CD14-positive monocyte (primary cell): ENCODE measurements at regions not wholly inside any gene's neighbourhood (a gene's known extent, or its start where the extent isn't known, plus 50 kb on each side); places are given as distances from the start of the nearest gene placed in this dataset.

Experiments
- DNase-seq, 3 donors: peaks; one replicate each; pipeline ENCODE4 v3.0.0-alpha.2; 2011 to 2022
- H2AFZ ChIP-seq: 2 replicates; pipeline ENCODE4 v1.6.0; 2012; ENCODE audit warnings: mild to moderate bottlenecking, low read depth, low read length, inconsistent platforms; ENCODE audit not compliant: insufficient read depth, poor library complexity, severe bottlenecking
- H3K27ac ChIP-seq, 2 donors: 1 replicate in 1 of 2; 2 replicates in 1 of 2; pipeline ENCODE4 v1.5.1; 2012 to 2013; ENCODE audit warnings: low read length in 2 of 2, control low read depth in 1 of 2, inconsistent platforms in 1 of 2, low read depth in 1 of 2, mild to moderate bottlenecking in 1 of 2
- H3K27me3 ChIP-seq, 2 donors: one replicate each; pipeline versions ENCODE4 v1.6.0 to v1.6.1; 2011 to 2013; ENCODE audit warnings: low read length in 2 of 2; ENCODE audit not compliant: control insufficient read depth in 2 of 2, insufficient read depth in 2 of 2
- H3K36me3 ChIP-seq, 2 donors: replicated peaks in 1 of 2; 1 replicate in 1 of 2; 2 replicates in 1 of 2; pipeline versions ENCODE4 v1.5.1 to v1.6.1; 2012 to 2013; ENCODE audit warnings: low read length in 2 of 2, control low read depth in 1 of 2, inconsistent platforms in 1 of 2, mild to moderate bottlenecking in 1 of 2; ENCODE audit not compliant: insufficient read depth in 2 of 2, control insufficient read depth in 1 of 2
- H3K4me1 ChIP-seq, 2 donors: 1 replicate in 1 of 2; 2 replicates in 1 of 2; pipeline versions ENCODE4 v1.5.1 to v1.6.1; 2012 to 2013; ENCODE audit warnings: low read length in 2 of 2, control low read depth in 1 of 2, inconsistent platforms in 1 of 2, mild to moderate bottlenecking in 1 of 2, moderate library complexity in 1 of 2; ENCODE audit not compliant: insufficient read depth in 2 of 2, control insufficient read depth in 1 of 2
- H3K4me2 ChIP-seq: replicated peaks from 2 replicates; pipeline ENCODE3; 2012; ENCODE audit warnings: low read length, moderate library complexity, mild to moderate bottlenecking; ENCODE audit not compliant: poor library complexity, severe bottlenecking; ENCODE audit errors: extremely low read depth
- H3K4me3 ChIP-seq, 3 experiments: fragments of 200-600 bp in 1 of 3; sonication (generic) in 1 of 3; replicated peaks in 1 of 3; 1 replicate in 2 of 3; 2 replicates in 1 of 3; pipeline ENCODE4 v1.5.1; 2011 to 2013; ENCODE audit warnings: low read length in 3 of 3, mild to moderate bottlenecking in 3 of 3, control low read depth in 2 of 3, low read depth in 2 of 3, inconsistent platforms in 1 of 3, moderate library complexity in 1 of 3
- H3K79me2 ChIP-seq: 2 replicates; pipeline ENCODE4 v1.6.0; 2012; ENCODE audit warnings: mild to moderate bottlenecking, control low read depth, inconsistent platforms, low read length, moderate library complexity; ENCODE audit not compliant: insufficient read depth
- H3K9ac ChIP-seq: 2 replicates; pipeline ENCODE4 v1.6.0; 2017; ENCODE audit warnings: low read length, mild to moderate bottlenecking; ENCODE audit not compliant: insufficient read depth, poor library complexity, severe bottlenecking
- H3K9me3 ChIP-seq, 2 donors: replicated peaks in 1 of 2; 1 replicate in 1 of 2; 2 replicates in 1 of 2; pipeline versions ENCODE4 v1.5.1 to v1.6.1; 2012 to 2013; ENCODE audit warnings: low read length in 2 of 2, control low read depth in 1 of 2; ENCODE audit not compliant: control insufficient read depth in 1 of 2, insufficient read depth in 1 of 2
- H4K20me1 ChIP-seq: 2 replicates; pipeline ENCODE4 v1.6.0; 2012; ENCODE audit warnings: mild to moderate bottlenecking, low read length, control low read depth, moderate library complexity; ENCODE audit not compliant: insufficient read depth
- H3K27ac Mint-ChIP-seq, 7 donors: one replicate each; pipeline ENCODE4 v1.8.0; 2020; ENCODE audit warnings: mild to moderate bottlenecking in 7 of 7, mixed read lengths in 7 of 7, moderate library complexity in 6 of 7, inconsistent platforms in 2 of 7
- H3K27me3 Mint-ChIP-seq, 3 donors: one replicate each; pipeline ENCODE4 v1.8.0; 2021 to 2022; ENCODE audit warnings: low read depth in 3 of 3, mild to moderate bottlenecking in 3 of 3, mixed read lengths in 3 of 3, moderate library complexity in 3 of 3, inconsistent platforms in 1 of 3
- H3K36me3 Mint-ChIP-seq, 2 donors: one replicate each; pipeline ENCODE4 v1.8.0; 2020; ENCODE audit warnings: mixed read lengths in 2 of 2, inconsistent platforms in 1 of 2, mild to moderate bottlenecking in 1 of 2
- H3K4me1 Mint-ChIP-seq: one replicate; pipeline ENCODE4 v1.8.0; 2020; ENCODE audit warnings: mild to moderate bottlenecking, mixed read lengths
- H3K4me3 Mint-ChIP-seq, 2 donors: one replicate each; pipeline ENCODE4 v1.8.0; 2020; ENCODE audit warnings: mild to moderate bottlenecking in 2 of 2, mixed read lengths in 2 of 2, moderate library complexity in 1 of 2
- H3K9me3 Mint-ChIP-seq, 7 donors: one replicate each; pipeline ENCODE4 v1.8.0; 2020 to 2022; ENCODE audit warnings: mixed read lengths in 7 of 7, mild to moderate bottlenecking in 6 of 7, moderate library complexity in 6 of 7, inconsistent platforms in 2 of 7
- CTCF ChIP-seq: fragments of 200-600 bp; IDR thresholded peaks from one replicate; pipeline ENCODE4 v1.8.0; 2022; ENCODE audit warnings: antibody characterized with exemption, mild to moderate bottlenecking
- WGBS: methylation state at CpG from one replicate; pipeline ENCODE4 v1.1.5; 2013; ENCODE audit warnings: missing lambda C conversion rate; ENCODE audit not compliant: insufficient coverage; 5-methylcytosine and 5-hydroxymethylcytosine counted together
- intact Hi-C, 2 donors: fragments of 100-400 bp; cut with micrococcal nuclease; formaldehyde crosslinking; loops; one replicate each; pipeline versions ENCODE4 v1.15.0 to v1.15.1; 2023

DNA sequence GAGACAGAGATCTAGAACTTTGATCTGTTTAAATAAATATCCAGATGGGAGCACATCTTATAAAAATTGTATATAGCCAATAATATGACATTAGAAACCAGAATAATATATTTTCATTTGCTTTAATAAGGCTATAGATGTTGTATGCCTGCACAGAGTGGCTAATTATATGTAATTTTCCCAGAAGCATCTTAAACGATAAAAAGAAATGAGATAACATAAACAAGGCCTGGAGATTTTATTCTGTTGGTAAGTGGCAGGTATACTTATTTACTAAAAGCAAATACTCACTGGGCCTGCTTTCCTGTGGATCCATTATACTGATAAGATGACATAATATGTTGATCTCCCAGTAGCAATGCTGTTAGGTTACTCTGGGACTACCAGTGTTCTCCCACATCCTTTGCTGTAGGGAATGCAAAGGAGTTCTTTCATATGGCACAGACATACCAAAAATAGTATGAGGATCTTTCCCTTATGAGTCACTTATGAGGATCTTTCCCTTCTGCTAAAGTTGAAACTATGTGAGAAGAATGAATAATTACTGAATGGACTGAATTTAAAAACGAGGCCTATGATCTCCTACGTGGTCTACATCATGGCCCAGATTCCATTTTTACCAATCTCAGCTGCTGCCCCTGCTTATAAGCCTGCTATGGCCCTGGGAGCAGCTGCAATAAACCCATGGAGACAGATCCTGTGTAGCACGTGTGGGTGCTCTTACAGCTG lies 112.1 kb downstream of the NUDT12 start:
- WGBS, result 60% methylated on average over 1 of the region's 4 CpGs
- H3K36me3 ChIP-seq, result no peaks in the 10 kb centered on the region
- Mint-ChIP-seq H3K27ac (no peak overlapping the region), H3K9me3 (peaks cover 0 to 2% (median 0%) of the 10 kb centered on the region in 7 donors), H3K4me3 (no peak overlapping the region), H3K4me1 (no peaks in the 10 kb centered on the region), H3K27me3 (no peaks in the 10 kb centered on the region), H3K36me3 (no peaks in the 10 kb centered on the region)
- no peak overlapping the region for H3K4me3 ChIP-seq
- no peaks in the 10 kb centered on the region for H3K4me1 ChIP-seq
- no peak overlapping the region for H3K27ac ChIP-seq
- no peak overlapping the region for H3K9ac ChIP-seq
- no peak for TF ChIP-seq CTCF
- H3K27me3 ChIP-seq, result no peaks in the 10 kb centered on the region
- H3K9me3 ChIP-seq, result no peaks in the 10 kb centered on the region
- intact Hi-C loops, result no loop called here
- no peak for DNase-seq
- H4K20me1 ChIP-seq, result no peaks in the 10 kb centered on the region
- H2AFZ ChIP-seq, result no peak overlapping the region
- no peak overlapping the region for H3K4me2 ChIP-seq
- H3K79me2 ChIP-seq, result no peaks in the 10 kb centered on the region

- Histone ChIP-seq H3K27me3 (no peaks in the 10 kb centered on the region), H2AFZ (no peak overlapping the region), H3K27ac (no peak overlapping the region), H3K4me3 (no peak overlapping the region), H3K9me3 (peaks cover 0 to 6% of the 10 kb centered on the region in 2 donors), H3K4me2 (no peak overlapping the region), H3K9ac (no peak overlapping the region), H3K79me2 (no peaks in the 10 kb centered on the region), H4K20me1 (no peaks in the 10 kb centered on the region), H3K36me3 (no peaks in the 10 kb centered on the region), H3K4me1 (no peaks in the 10 kb centered on the region)
- intact Hi-C loops, result no loop called here
- Mint-ChIP-seq H3K36me3 (no peaks in the 10 kb centered on the region), H3K4me1 (peaks cover 5% of the 10 kb centered on the region), H3K4me3 (no peak overlapping the region), H3K9me3 (peaks cover 5 to 9% (median 6%) of the 10 kb centered on the region in 7 donors), H3K27ac (no peak overlapping the region), H3K27me3 (no peaks in the 10 kb centered on the region)
- DNase-seq, result no peak
- no peak for TF ChIP-seq CTCF
- WGBS, result no CpG with 5 or more reads among the region's 3 CpGs
Measured at GRCh38 chr5:103446813-103447212, 115.8 kb downstream of the NUDT12 start.
